ENCODE measurements at regions not wholly inside any gene's neighbourhood (a gene's known extent, or its start where the extent isn't known, plus 50 kb on each side); places are given as distances from the start of the nearest gene placed in this dataset.

GRCh38 chr1:198024782-198025181 lies 107.6 kb downstream of the LHX9 start:
- no peak overlapping the region for H3K4me3 ChIP-seq (ENCODE audit: control insufficient read depth, low read depth, low read length)
- TF ChIP-seq CTCF (IDR thresholded peaks at IDR 0.05; ENCODE audit: control insufficient read depth, insufficient read depth, low read depth, low read length, missing control alignments) = no peak
- DNase-seq (ENCODE audit: low read depth) = no peak

- peak; percentile 10 for DNase-seq (ENCODE audit: low read depth)
- H3K4me3 ChIP-seq (ENCODE audit: control insufficient read depth, low read depth, low read length) = no peak overlapping the region
- TF ChIP-seq CTCF (IDR thresholded peaks at IDR 0.05; ENCODE audit: control insufficient read depth, insufficient read depth, low read depth, low read length, missing control alignments) = no peak
Observed at GRCh38 chr1:198030682-198031081, 113.5 kb downstream of the LHX9 start.

- TF ChIP-seq CTCF (IDR thresholded peaks at IDR 0.05; ENCODE audit: control insufficient read depth, insufficient read depth, low read depth, low read length, missing control alignments) = no peak
- no peak for DNase-seq (ENCODE audit: low read depth)
- no peak overlapping the region for H3K4me3 ChIP-seq (ENCODE audit: control insufficient read depth, low read depth, low read length)
Observed at GRCh38 chr1:198031086-198031485, 113.9 kb downstream of the LHX9 start.

GRCh38 chr1:198032668-198033067 lies 115.5 kb downstream of the LHX9 start:
- DNase-seq (ENCODE audit: low read depth) = no peak
- no peak for TF ChIP-seq CTCF (IDR thresholded peaks at IDR 0.05; ENCODE audit: control insufficient read depth, insufficient read depth, low read depth, low read length, missing control alignments)
- no peak overlapping the region for H3K4me3 ChIP-seq (ENCODE audit: control insufficient read depth, low read depth, low read length)

GRCh38 chr1:198040880-198041279 lies 115.9 kb upstream of the NEK7 start:
- TF ChIP-seq CTCF (IDR thresholded peaks at IDR 0.05; ENCODE audit: control insufficient read depth, insufficient read depth, low read depth, low read length, missing control alignments) = no peak
- no peak overlapping the region for H3K4me3 ChIP-seq (ENCODE audit: control insufficient read depth, low read depth, low read length)
- DNase-seq (ENCODE audit: low read depth) = no peak

- H3K4me3 ChIP-seq (ENCODE audit: control insufficient read depth, low read depth, low read length) = no peak overlapping the region
- no peak for TF ChIP-seq CTCF (IDR thresholded peaks at IDR 0.05; ENCODE audit: control insufficient read depth, insufficient read depth, low read depth, low read length, missing control alignments)
- no peak for DNase-seq (ENCODE audit: low read depth)
Observed at GRCh38 chr1:198042168-198042567, 114.6 kb upstream of the NEK7 start.

GRCh38 chr1:198047913-198048312 lies 108.9 kb upstream of the NEK7 start:
- DNase-seq (ENCODE audit: low read depth) = no peak
- TF ChIP-seq CTCF (IDR thresholded peaks at IDR 0.05; ENCODE audit: control insufficient read depth, insufficient read depth, low read depth, low read length, missing control alignments) = no peak
- H3K4me3 ChIP-seq (ENCODE audit: control insufficient read depth, low read depth, low read length) = no peak overlapping the region
